NCI-H146 (cell line): ENCODE measurements at regions not wholly inside any gene's neighbourhood (a gene's known extent, or its start where the extent isn't known, plus 50 kb on each side); places are given as distances from the start of the nearest gene placed in this dataset.
"Not testable (repeated sequence)": the region's sequence is repeated elsewhere in the genome, so short reads cannot be mapped to it uniquely, and the experiment has no call there.

Experiments
- DNase-seq: peaks from one replicate; lab custom pipeline; 2025; lab: John Stamatoyannopoulos, UW

GRCh38 chr10:11691319-11691755, 50.8 kb upstream of the ECHDC3 start:
- DNase-seq = no peak

DNA sequence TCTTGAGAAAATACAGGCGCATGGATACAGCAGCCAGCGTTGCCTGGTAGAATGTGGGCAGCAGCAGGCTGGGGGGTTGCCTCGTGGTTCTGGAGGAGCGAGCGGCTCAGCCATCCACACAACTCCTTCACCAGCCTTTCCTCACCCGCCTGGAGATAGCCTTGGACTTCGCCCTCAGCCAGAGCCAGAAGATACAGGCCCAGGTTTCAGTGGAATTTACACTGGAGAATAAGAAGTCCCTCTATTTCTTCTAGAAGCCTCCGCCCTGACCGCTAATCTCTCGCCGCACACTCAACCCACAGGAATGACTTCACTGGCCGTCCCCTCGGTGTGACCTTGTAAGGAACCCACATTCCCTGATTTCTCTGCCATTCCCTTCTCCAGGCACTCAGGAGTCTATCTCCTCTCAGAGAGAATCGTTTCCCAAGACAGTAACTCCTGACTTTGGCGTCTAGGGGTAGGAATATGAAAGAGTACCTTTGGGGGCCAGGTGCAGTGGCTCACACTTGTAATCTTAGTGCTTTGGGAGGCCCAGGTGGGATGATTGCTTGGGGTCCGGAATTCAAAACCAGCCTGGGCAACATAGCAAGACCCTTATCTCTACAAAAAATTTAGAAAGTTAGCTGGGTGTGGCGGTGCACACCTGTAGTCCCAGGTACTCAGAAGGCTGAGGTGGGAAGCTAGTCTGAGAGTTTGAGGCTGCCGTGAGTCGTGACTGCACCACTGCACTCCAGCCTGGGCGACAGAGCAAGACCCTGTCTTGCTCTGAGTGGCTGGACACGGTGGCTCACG, 52.0 kb upstream of the ECHDC3 start:
- no peak for DNase-seq

DNA sequence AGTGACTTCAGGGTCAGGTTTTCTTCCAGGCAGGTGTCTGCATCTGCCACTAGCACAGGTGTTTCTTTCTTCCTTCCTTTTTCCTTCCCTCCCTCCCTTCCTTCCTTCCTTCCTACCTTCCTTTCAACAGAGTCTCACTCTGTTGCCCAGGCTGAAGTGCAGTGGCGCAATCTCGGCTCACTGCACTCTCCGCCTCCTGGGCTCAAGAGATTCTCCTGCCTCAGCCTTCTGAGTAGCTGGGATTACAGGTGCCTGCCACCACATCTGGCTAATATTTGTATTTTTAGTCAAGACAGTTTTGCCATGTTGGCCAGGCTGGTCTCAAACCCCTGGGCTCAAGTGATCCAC, 53.8 kb upstream of the ECHDC3 start:
- not testable (repeated sequence) for DNase-seq

- no peak for DNase-seq
These were observed 54.3 kb upstream of the ECHDC3 start for GRCh38 chr10:11687779-11688447.

GRCh38 chr10:11687357-11687771, 54.8 kb upstream of the ECHDC3 start:
- no peak for DNase-seq

DNA sequence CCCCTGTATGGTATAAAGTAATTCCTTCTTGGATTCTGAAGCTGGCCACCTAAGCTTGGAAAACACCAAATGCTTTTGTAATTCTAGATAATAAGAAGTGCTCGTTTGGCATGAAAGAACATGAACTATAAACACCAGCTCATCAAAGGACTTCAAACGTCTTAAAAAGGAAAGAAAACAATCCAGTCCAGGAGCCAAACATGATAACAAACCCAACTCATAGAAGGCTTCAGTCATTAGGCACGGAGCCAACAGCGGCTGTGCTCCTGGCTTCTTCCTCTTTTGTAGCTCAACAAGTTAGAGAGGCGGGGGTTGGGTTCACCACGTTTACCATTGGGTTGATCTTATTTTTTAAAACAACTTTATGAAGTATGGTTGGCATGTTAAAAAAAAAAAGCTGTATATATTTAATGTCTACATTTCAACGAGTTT, 56.4 kb upstream of the ECHDC3 start:
- DNase-seq = peak; percentile 43

GRCh38 chr10:11684717-11685645, 57.2 kb upstream of the ECHDC3 start:
- no peak for DNase-seq

DNA sequence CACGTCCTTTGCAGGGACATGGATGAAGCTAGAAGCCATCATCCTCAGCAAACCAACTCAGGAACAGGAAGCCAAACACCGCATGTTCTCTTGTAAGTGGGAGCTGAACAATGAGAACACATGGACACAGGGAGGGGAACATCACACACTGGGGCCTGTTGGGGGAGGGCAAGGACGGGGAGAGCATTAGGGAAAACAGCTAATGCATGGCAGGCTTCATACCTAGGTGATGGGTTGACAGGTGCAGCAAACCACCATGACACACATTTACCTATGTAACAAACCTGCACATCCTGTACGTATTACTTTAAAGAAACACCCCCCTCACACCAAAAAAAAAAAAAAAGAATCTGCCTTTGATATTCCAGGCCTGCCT, 57.9 kb upstream of the ECHDC3 start:
- not testable (repeated sequence) for DNase-seq

- DNase-seq = peak; percentile 80
These were observed 58.5 kb upstream of the ECHDC3 start for GRCh38 chr10:11683529-11684320.

DNA sequence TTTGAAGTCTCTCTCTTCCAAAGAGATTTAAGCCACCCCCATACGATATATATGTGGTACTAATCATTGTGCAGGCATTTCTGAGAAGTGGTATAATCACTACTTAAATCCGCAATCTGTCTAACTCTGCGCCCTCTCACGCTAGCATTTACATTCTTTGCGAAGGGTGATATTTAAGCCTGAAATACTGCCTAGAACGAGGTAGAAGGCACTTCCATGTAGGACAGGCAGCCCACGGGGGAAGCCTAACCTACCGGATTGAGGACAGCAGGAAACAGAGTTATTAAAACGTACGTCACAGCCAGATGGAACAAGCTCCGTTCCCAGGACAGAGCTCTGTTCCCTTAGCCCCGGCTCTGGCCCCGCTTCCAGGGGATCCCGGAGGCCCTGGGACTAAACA, 59.3 kb upstream of the ECHDC3 start:
- no peak for DNase-seq

DNA sequence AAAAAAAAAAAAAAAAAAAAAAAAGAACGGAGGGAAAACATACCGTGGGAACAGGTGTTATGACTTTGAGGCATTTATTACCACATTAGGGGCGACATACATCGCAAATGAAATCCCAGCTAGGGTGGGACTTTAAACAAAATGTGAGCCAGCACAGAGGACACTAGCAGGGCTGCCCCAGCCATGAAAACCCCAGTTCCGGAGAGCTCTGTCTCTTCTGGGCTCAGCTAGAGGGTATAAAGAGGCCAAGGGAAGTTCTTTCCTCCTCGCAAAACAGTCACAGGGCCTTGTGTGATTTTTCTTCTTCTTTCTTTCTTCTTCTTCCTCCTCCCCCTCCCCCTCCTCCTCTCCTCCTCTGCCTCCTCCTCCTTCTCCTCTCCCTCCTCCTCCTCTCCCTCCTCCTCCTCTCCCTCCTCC, 59.9 kb upstream of the ECHDC3 start:
- DNase-seq = no peak

DNA sequence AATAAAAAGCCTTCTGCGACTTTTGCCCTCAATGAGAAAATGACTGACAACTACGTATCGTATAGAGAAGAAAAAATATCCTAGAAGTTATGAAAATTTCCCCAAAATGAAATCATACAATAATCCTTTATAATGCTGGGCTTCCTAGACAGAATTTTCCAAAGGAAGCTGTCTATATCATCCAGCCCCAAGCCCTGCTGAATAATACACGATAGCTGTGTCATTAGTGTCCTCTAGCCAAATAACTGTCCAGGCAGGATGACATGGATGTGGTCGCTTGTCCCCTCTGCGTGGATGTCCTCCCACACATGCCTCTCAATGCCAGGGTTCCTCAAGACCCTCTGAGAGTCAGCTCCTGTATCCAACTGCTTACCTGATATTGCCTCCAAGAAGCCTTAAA, 61.7 kb upstream of the ECHDC3 start:
- no peak for DNase-seq

DNA sequence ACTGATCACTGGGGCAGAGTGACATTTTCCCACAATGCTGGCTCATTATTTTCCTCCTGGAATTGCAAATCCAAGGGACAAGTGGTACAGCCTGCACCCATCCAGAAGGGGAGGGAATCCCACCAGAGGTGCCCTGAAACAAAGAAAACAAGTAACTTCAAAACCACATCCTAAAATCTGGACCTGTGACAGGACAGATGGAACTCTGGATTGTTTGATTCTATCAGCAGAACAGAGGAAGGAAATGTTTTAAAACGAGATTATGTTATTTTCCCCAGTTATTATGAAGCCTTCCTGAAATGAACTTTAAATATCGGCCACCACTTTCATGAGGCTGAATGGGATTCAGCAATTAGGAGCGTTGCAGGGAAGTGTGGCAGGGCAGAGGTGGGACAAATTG, 62.2 kb upstream of the ECHDC3 start:
- no peak for DNase-seq

GRCh38 chr10:11678074-11678793, 63.9 kb upstream of the ECHDC3 start:
- no peak for DNase-seq

DNA sequence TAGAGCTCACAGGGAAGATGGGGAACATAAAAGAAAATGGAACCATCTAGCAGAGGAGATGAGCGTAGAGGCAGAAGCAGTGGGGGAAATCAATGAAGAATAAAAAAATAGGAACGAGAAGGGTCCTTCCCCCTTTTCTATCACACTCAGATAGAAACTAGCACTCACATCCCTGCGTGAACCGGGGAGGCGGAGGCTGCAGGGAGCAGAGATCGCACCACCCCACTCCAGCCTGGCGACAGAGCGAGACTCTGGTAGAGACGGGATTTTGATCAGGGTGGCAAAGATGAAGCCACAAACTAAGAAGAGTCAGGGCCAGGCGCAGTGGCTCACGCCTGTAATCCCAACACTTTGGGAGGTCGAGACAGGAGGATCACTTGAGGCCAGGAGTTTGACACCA, 64.7 kb upstream of the ECHDC3 start:
- no peak for DNase-seq

- peak; percentile 17 for DNase-seq
These were observed 62.2 kb upstream of the USP6NL start for GRCh38 chr10:11673346-11674280.

DNA sequence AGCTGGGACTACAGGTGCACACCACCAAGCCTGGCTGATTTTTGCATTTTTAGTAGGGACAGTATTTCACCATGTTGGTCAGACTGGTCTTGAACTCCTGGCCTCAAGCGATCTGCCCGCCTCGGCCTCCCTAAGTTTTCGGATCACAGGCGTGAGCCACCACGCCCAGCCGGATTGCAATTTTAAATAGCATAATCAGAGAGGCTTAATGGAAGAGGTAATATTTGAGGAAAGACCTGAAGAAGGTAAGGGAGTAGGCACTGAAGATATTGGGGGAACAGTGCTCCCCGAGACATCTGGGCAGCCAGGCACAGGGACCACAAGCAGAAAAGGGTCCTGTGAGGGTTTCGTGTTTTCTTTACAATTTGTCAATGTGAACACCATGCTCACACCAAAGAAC, 61.4 kb upstream of the USP6NL start:
- no peak for DNase-seq

DNA sequence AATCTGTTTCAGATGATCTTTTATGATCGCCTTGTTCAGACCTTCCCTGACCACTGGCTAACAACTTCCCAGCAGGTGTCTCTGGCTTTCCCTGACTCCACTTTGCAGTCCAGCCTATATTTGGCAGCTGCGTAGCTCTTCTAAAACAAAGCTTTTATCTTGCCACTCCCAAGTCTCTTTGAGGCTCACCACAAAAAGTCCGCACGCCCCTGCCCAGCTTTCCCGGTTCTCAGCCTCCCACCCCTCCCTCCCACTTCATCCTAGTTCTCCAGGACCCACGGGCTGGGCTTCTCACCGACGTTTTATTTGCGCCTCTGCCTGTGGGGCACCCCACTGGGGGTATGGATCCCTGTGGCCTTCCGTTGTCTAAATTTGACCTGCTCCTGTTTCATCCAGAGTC, 58.9 kb upstream of the USP6NL start:
- DNase-seq = peak; percentile 79

- no peak for DNase-seq
These were observed 57.6 kb upstream of the USP6NL start for GRCh38 chr10:11668847-11669610.
